ENCODE measurements at regions not wholly inside any gene's neighbourhood (a gene's known extent, or its start where the extent isn't known, plus 50 kb on each side); places are given as distances from the start of the nearest gene placed in this dataset.
"Not testable (repeated sequence)": the region's sequence is repeated elsewhere in the genome, so short reads cannot be mapped to it uniquely, and the experiment has no call there.

GRCh38 chr3:159047361-159047760, 245.5 kb downstream of the MFSD1 start:
- no peak for DNase-seq (ENCODE audit: low spot score)

GRCh38 chr3:159052494-159052893, 250.6 kb downstream of the MFSD1 start:
- DNase-seq (ENCODE audit: low spot score) = not testable (repeated sequence)

GRCh38 chr3:159057621-159058020, 255.8 kb downstream of the MFSD1 start:
- no peak for DNase-seq (ENCODE audit: low spot score)

- no peak for DNase-seq (ENCODE audit: low spot score)
These were observed 257.0 kb downstream of the MFSD1 start for GRCh38 chr3:159058859-159059258.

GRCh38 chr3:159059395-159059794, 257.5 kb downstream of the MFSD1 start:
- DNase-seq (ENCODE audit: low spot score) = no peak

GRCh38 chr3:159062734-159063410, 261.0 kb downstream of the MFSD1 start:
- DNase-seq (ENCODE audit: low spot score) = no peak

GRCh38 chr3:159069091-159069490, 267.2 kb downstream of the MFSD1 start, which contains the start of gene IQCJ:
TSS of gene IQCJ (plus strand) at chr3:159069319.
- DNase-seq (ENCODE audit: low spot score) = no peak

- DNase-seq (ENCODE audit: low spot score) = no peak
These were observed 268.1 kb downstream of the MFSD1 start for GRCh38 chr3:159069866-159070425.

- no peak for DNase-seq (ENCODE audit: low spot score)
These were observed 273.2 kb downstream of the MFSD1 start for GRCh38 chr3:159074756-159075701.

GRCh38 chr3:159077860-159078259, 276.0 kb downstream of the MFSD1 start:
- no peak for DNase-seq (ENCODE audit: low spot score)

- no peak for DNase-seq (ENCODE audit: low spot score)
These were observed 278.4 kb downstream of the MFSD1 start for GRCh38 chr3:159080256-159080655.

- no peak for DNase-seq (ENCODE audit: low spot score)
These were observed 279.0 kb downstream of the MFSD1 start for GRCh38 chr3:159080821-159081220.

- no peak for DNase-seq (ENCODE audit: low spot score)
These were observed 280.7 kb downstream of the MFSD1 start for GRCh38 chr3:159082519-159082918.

GRCh38 chr3:159091936-159092335, 290.1 kb downstream of the MFSD1 start:
- no peak for DNase-seq (ENCODE audit: low spot score)

GRCh38 chr3:159102001-159102400, 300.1 kb downstream of the MFSD1 start:
- no peak for DNase-seq (ENCODE audit: low spot score)

GRCh38 chr3:159112724-159113123, 310.9 kb downstream of the MFSD1 start:
- no peak for DNase-seq (ENCODE audit: low spot score)

GRCh38 chr3:159113221-159113875, 311.5 kb downstream of the MFSD1 start:
- DNase-seq (ENCODE audit: low spot score) = no peak

- no peak for DNase-seq (ENCODE audit: low spot score)
These were observed 312.7 kb downstream of the MFSD1 start for GRCh38 chr3:159114582-159114981.

GRCh38 chr3:159123877-159124276, 322.0 kb downstream of the MFSD1 start:
- DNase-seq (ENCODE audit: low spot score) = no peak

- no peak for DNase-seq (ENCODE audit: low spot score)
These were observed 324.6 kb downstream of the MFSD1 start for GRCh38 chr3:159126261-159127020.

- no peak for DNase-seq (ENCODE audit: low spot score)
These were observed 325.2 kb downstream of the MFSD1 start for GRCh38 chr3:159127021-159127392.

GRCh38 chr3:159128628-159129027, 326.8 kb downstream of the MFSD1 start:
- no peak for DNase-seq (ENCODE audit: low spot score)

All from ecto neural progenitor cell (in vitro differentiated cells).